C4-2B (cell line): ENCODE measurements at regions not wholly inside any gene's neighbourhood (a gene's known extent, or its start where the extent isn't known, plus 50 kb on each side); places are given as distances from the start of the nearest gene placed in this dataset.

ENCODE experiments used
- H3K27ac ChIP-seq: fragments of 450-650 bp; 2 replicates; pipeline ENCODE4 v1.5.1; 2017
- CTCF ChIP-seq: fragments of 450-650 bp; conservative IDR thresholded peaks from 2 replicates; pipeline ENCODE4 v1.5.1; 2017; ENCODE audit warnings: mild to moderate bottlenecking
- ZFX ChIP-seq: fragments of 450-650 bp; IDR thresholded peaks from 2 replicates; pipeline ENCODE4 v1.6.1; 2017

- TF ChIP-seq CTCF (no peak), ZFX (no peak)
- no peak overlapping the region for H3K27ac ChIP-seq
Measured at GRCh38 chr12:130101370-130101769, 60.9 kb upstream of the FZD10 start.

- TF ChIP-seq ZFX (no peak), CTCF (no peak)
- H3K27ac ChIP-seq: no peak overlapping the region
Measured at GRCh38 chr12:130102266-130102665, 60.0 kb upstream of the FZD10 start.

- TF ChIP-seq CTCF (no peak), ZFX (no peak)
- no peak overlapping the region for H3K27ac ChIP-seq
Measured at GRCh38 chr12:130104571-130105106, 57.6 kb upstream of the FZD10 start.

- no peak for TF ChIP-seq CTCF
- no peak for TF ChIP-seq ZFX
- H3K27ac ChIP-seq: no peak overlapping the region
Measured at GRCh38 chr12:130109062-130109945, 53.0 kb upstream of the FZD10 start.

- H3K27ac ChIP-seq: no peak overlapping the region
- TF ChIP-seq ZFX: no peak
- TF ChIP-seq CTCF: no peak
Measured at GRCh38 chr12:130110914-130111313, 51.4 kb upstream of the FZD10 start.

- no peak for TF ChIP-seq ZFX
- no peak for TF ChIP-seq CTCF
- no peak overlapping the region for H3K27ac ChIP-seq
Measured at GRCh38 chr12:130111965-130112496, 50.2 kb upstream of the FZD10 start.
